Fibroblast of mammary gland (primary cell): ENCODE measurements at regions not wholly inside any gene's neighbourhood (a gene's known extent, or its start where the extent isn't known, plus 50 kb on each side); places are given as distances from the start of the nearest gene placed in this dataset.
"Not testable (repeated sequence)": the region's sequence is repeated elsewhere in the genome, so short reads cannot be mapped to it uniquely, and the experiment has no call there.

Experiments
- DNase-seq: peaks from one replicate; pipeline ENCODE4 v3.0.0-alpha.2; 2010; ENCODE audit warnings: low read depth
- H3K4me3 ChIP-seq: 2 replicates; pipeline ENCODE4 v1.5.1; 2011; ENCODE audit warnings: low read depth, mild to moderate bottlenecking, low read length, moderate library complexity; ENCODE audit not compliant: control insufficient read depth
- TF ChIP-seq, protein P1 (sequence below): conservative IDR thresholded peaks from 2 replicates; pipeline ENCODE4 v1.5.1; 2011; ENCODE audit warnings: low read depth, low read length, inconsistent platforms; ENCODE audit not compliant: control insufficient read depth, insufficient read depth

DNA sequence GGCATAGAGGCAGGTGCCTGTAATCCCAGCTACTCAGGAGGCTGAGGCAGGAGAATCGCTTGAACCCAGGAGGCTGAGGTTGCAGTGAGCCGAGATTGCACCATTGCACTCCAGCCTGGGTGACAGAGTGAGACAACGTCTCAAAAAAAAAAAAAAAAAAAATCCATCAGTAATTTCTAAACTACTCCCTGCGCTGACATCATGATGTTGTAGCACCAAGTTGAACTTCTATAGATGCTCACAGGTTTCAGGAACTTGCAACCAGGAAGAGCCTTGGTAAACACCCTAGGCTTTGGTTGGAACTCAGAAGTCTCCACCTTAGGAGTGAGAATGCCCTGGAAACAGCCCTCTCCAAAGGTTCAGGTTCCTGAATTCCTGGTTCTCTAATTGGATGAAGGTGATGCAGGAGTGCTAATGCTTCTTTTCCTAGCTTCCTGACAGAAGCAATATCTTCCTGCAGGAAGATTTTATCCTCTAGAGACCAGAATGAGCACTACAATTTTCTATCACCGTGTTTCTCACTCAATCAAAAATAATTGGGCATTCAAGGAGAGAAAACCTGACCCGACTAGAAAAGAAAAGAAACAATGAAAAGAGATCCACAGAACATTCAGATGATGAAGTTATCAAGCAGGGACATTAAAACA lies 469.6 kb downstream of the GADD45G start:
- TF ChIP-seq, protein P1, sequence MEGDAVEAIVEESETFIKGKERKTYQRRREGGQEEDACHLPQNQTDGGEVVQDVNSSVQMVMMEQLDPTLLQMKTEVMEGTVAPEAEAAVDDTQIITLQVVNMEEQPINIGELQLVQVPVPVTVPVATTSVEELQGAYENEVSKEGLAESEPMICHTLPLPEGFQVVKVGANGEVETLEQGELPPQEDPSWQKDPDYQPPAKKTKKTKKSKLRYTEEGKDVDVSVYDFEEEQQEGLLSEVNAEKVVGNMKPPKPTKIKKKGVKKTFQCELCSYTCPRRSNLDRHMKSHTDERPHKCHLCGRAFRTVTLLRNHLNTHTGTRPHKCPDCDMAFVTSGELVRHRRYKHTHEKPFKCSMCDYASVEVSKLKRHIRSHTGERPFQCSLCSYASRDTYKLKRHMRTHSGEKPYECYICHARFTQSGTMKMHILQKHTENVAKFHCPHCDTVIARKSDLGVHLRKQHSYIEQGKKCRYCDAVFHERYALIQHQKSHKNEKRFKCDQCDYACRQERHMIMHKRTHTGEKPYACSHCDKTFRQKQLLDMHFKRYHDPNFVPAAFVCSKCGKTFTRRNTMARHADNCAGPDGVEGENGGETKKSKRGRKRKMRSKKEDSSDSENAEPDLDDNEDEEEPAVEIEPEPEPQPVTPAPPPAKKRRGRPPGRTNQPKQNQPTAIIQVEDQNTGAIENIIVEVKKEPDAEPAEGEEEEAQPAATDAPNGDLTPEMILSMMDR: no peak
- no peak for DNase-seq
- no peak overlapping the region for H3K4me3 ChIP-seq

GRCh38 chr9:90077598-90077997 lies 472.8 kb downstream of the GADD45G start:
- H3K4me3 ChIP-seq, DNase-seq: not testable (repeated sequence)

DNA sequence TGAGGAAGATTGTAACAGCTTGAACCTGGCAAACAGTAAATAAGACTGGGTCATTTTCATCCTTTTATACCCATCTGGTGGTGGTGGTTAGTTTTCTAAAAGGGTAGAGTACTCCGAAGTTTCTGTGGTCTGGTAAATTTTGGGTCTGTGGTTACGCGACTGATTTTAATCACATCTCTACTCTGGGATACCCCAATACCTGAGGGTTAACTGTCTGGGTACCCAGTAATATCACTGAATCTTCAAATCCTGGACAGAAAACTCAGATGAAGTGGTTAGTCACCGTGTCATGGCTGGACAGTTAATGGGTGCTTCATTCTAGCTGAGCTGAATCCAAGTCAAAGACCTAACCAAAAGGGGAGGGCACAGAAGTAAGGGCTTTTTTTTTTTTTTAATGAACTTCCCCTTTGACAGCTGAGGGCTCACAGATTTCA lies 474.2 kb downstream of the GADD45G start:
- H3K4me3 ChIP-seq: no peak overlapping the region
- TF ChIP-seq, protein P1: no peak
- DNase-seq: no peak

DNA sequence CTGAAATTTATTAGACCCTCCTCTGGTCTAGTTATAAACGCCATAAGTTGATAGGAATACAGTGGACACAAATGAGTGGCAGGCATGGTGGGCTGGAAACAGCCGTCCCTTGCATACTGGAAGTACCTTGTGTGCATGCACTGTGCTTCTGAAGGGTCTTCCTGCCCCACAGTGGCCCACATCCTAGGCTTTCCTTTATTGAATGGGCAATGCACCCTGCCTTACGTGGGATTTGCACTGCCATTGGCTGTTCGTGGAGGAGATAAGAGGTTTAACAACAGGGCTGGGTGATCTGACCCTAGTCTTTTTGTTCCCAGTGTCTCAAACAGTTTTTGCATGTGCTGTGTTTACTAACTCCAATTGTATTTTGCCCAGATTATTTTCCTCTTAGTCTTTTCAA lies 480.8 kb downstream of the GADD45G start:
- no peak overlapping the region for H3K4me3 ChIP-seq
- TF ChIP-seq, protein P1: no peak
- DNase-seq: no peak

DNA sequence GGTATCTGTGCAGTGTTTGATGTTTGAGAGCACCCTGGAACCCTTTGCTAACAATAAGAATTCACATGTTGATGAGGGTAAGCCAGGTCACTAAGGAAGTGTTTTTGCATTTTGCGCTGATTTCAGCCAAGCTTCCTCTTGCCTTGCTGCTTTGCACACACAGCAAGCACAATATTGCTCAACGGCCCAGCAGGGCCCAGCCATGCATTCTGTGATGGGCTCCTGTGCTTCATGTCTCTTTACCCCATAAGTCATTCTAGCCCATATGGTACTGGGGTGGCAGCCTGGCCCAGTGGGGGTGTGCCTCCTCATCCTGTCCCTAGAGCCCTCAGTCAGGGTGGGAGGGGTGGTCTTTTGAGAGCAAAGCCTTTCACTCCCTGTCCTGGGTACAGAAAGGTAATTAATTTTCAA lies 481.3 kb downstream of the GADD45G start:
- H3K4me3 ChIP-seq: no peak overlapping the region
- TF ChIP-seq, protein P1: no peak
- DNase-seq: no peak

DNA sequence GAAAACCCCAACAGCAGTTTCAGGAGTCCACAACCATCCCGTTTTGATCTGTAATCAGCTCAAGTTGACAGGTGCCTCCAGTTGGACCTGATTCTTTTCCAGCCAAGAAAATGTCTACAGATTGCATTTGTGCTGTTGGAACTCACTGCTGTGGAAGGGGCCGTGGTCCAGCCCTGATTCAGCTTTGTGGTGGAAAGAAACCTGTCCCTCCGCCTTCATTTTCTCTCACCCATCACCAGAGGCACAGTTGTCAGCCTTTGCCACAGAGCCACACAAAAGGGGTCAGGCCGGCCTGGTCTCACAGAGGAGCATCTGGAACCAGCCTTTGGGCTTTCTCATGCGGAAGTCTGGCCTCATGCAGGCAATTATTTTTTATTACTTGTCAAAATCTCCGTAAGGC lies 483.6 kb downstream of the GADD45G start:
- DNase-seq: no peak
- TF ChIP-seq, protein P1: no peak
- no peak overlapping the region for H3K4me3 ChIP-seq

DNA sequence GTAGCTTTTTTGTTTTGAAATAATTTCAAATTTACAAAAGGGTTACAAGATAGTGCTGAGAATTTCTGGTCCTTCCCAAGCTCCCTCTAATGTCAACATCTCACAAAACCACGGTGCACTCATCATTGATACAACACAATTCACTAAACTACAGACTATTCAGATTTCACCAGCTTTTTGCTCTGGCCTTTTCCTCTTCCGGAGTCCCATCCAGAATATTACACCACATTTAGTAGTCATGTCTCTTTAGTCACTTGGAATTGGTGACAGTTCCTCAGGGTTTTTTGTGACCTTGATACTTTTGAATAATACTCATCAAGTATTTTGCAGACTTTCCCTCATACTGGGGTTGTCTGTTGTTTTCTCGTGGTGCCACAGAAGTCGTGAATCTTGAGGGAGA lies 484.0 kb downstream of the GADD45G start:
- TF ChIP-seq, protein P1: no peak
- DNase-seq: no peak
- H3K4me3 ChIP-seq: no peak overlapping the region
